Tibial nerve (tissue), 4 donors: ENCODE measurements at regions not wholly inside any gene's neighbourhood (a gene's known extent, or its start where the extent isn't known, plus 50 kb on each side); places are given as distances from the start of the nearest gene placed in this dataset.

Experiments
- CTCF ChIP-seq, 5 experiments: fragments of 200-600 bp in 3 of 5; fragments of 450-650 bp in 2 of 5; sonication (generic) in 3 of 5; IDR thresholded peaks; one replicate each; pipeline ENCODE4 v1.5.1; 2016 to 2019; ENCODE audit warnings: antibody characterized with exemption in 5 of 5, mild to moderate bottlenecking in 3 of 5, moderate library complexity in 2 of 5
- EP300 ChIP-seq, 2 donors: sonication (generic); formaldehyde crosslinking; IDR thresholded peaks; one replicate each; pipeline ENCODE4 v1.6.1; 2017; ENCODE audit warnings: antibody characterized with exemption in 2 of 2, mild to moderate bottlenecking in 1 of 2
- POLR2A ChIP-seq, 2 donors: fragments of 450-650 bp; IDR thresholded peaks; one replicate each; pipeline ENCODE4 v1.6.1; 2017; ENCODE audit warnings: antibody characterized with exemption in 2 of 2, mild to moderate bottlenecking in 2 of 2, moderate library complexity in 2 of 2

GRCh38 chr19:27714857-27715256 lies 1498.1 kb downstream of the UQCRFS1 start:
- TF ChIP-seq CTCF (IDR thresholded peaks at IDR 0.05) (no peak), EP300 (IDR thresholded peaks at IDR 0.05) (no peak), POLR2A (IDR thresholded peaks at IDR 0.05) (no peak)
